Trophoblast cell (in vitro differentiated cells and primary cell): ENCODE measurements at regions not wholly inside any gene's neighbourhood (a gene's known extent, or its start where the extent isn't known, plus 50 kb on each side); places are given as distances from the start of the nearest gene placed in this dataset.

Source experiments
- DNase-seq, 2 donors: peaks; one replicate each; pipeline ENCODE4 v3.0.0-alpha.2; 2016
- H2AFZ ChIP-seq: 2 replicates; pipeline ENCODE4 v1.6.1; 2013; ENCODE audit warnings: low read length, moderate library complexity, mild to moderate bottlenecking; ENCODE audit not compliant: insufficient read depth, poor library complexity
- H2AK5ac ChIP-seq: 2 replicates; pipeline ENCODE4 v1.6.1; 2013; ENCODE audit warnings: mild to moderate bottlenecking, low read length
- H2BK120ac ChIP-seq: 2 replicates; pipeline ENCODE4 v1.6.1; 2013; ENCODE audit warnings: low read length, mild to moderate bottlenecking, moderate library complexity; ENCODE audit not compliant: insufficient read depth, poor library complexity
- H2BK12ac ChIP-seq: 2 replicates; pipeline ENCODE4 v1.6.1; 2013; ENCODE audit warnings: mild to moderate bottlenecking, low read length, moderate library complexity
- H2BK5ac ChIP-seq: 2 replicates; pipeline ENCODE4 v1.6.1; 2013; ENCODE audit warnings: low read length, low read depth, moderate library complexity, mild to moderate bottlenecking; ENCODE audit not compliant: poor library complexity
- H3K14ac ChIP-seq: 2 replicates; pipeline ENCODE4 v1.6.1; 2013; ENCODE audit warnings: mild to moderate bottlenecking, low read length
- H3K18ac ChIP-seq: 2 replicates; pipeline ENCODE4 v1.6.1; 2013; ENCODE audit warnings: mild to moderate bottlenecking, low read length
- H3K23ac ChIP-seq: 2 replicates; pipeline ENCODE4 v1.6.1; 2013; ENCODE audit warnings: low read length
- H3K27ac ChIP-seq: 2 replicates; pipeline ENCODE4 v1.5.1; 2013; ENCODE audit warnings: low read depth, mild to moderate bottlenecking, inconsistent platforms, low read length, moderate library complexity
- H3K27me3 ChIP-seq: 2 replicates; pipeline ENCODE4 v1.6.1; 2013; ENCODE audit warnings: inconsistent platforms, mild to moderate bottlenecking, low read length, moderate library complexity; ENCODE audit not compliant: insufficient read depth
- H3K36me3 ChIP-seq, 2 experiments: 1 replicate in 1 of 2; 2 replicates in 1 of 2; pipeline ENCODE4 v1.6.1; 2013; ENCODE audit warnings: low read length in 2 of 2, mild to moderate bottlenecking in 2 of 2, moderate library complexity in 1 of 2; ENCODE audit not compliant: insufficient read depth in 2 of 2, control insufficient read depth in 1 of 2
- H3K4ac ChIP-seq: 2 replicates; pipeline ENCODE4 v1.6.1; 2013; ENCODE audit warnings: low read depth, mild to moderate bottlenecking, low read length, moderate library complexity
- H3K4me1 ChIP-seq, 2 experiments: 1 replicate in 1 of 2; 2 replicates in 1 of 2; pipeline ENCODE4 v1.6.1; 2013; ENCODE audit warnings: low read length in 2 of 2, mild to moderate bottlenecking in 2 of 2, moderate library complexity in 1 of 2; ENCODE audit not compliant: insufficient read depth in 2 of 2, control insufficient read depth in 1 of 2
- H3K4me2 ChIP-seq: 2 replicates; pipeline ENCODE4 v1.6.1; 2013; ENCODE audit warnings: inconsistent platforms, mild to moderate bottlenecking, low read length, moderate library complexity
- H3K4me3 ChIP-seq: 2 replicates; pipeline ENCODE4 v1.5.1; 2013; ENCODE audit warnings: mild to moderate bottlenecking, low read depth, low read length, inconsistent platforms
- H3K79me1 ChIP-seq: one replicate; pipeline ENCODE4 v1.6.1; 2013; ENCODE audit warnings: low read length
- H3K79me2 ChIP-seq: 2 replicates; pipeline ENCODE4 v1.6.1; 2013; ENCODE audit warnings: low read length, mild to moderate bottlenecking; ENCODE audit not compliant: control insufficient read depth, insufficient read depth, poor library complexity
- H3K9ac ChIP-seq: 2 replicates; pipeline ENCODE4 v1.6.1; 2013; ENCODE audit warnings: mild to moderate bottlenecking, low read length
- H3K9me3 ChIP-seq: 2 replicates; pipeline ENCODE4 v1.6.1; 2013; ENCODE audit warnings: low read depth, mild to moderate bottlenecking, control low read depth, inconsistent platforms, low read length; ENCODE audit not compliant: insufficient read depth
- H4K12ac ChIP-seq: 2 replicates; pipeline ENCODE4 v1.6.1; 2013; ENCODE audit warnings: low read depth, mild to moderate bottlenecking, low read length, moderate library complexity
- H4K8ac ChIP-seq: 2 replicates; pipeline ENCODE4 v1.6.1; 2013; ENCODE audit warnings: low read depth, mild to moderate bottlenecking, low read length, moderate library complexity
- H4K91ac ChIP-seq: one replicate; pipeline ENCODE4 v1.6.1; 2013; ENCODE audit warnings: low read depth, mild to moderate bottlenecking, low read length, moderate library complexity
- WGBS: extraction: QIAGEN DNeasy Blood & Tissue Kit; methylation state at CpG from one replicate; pipeline ENCODE4 v1.1.7; 2013; ENCODE audit warnings: missing lambda C conversion rate; ENCODE audit not compliant: insufficient read length, insufficient coverage; ENCODE audit errors: extremely low coverage; 5-methylcytosine and 5-hydroxymethylcytosine counted together

GRCh38 chr5:39665328-39665727 lies 240.5 kb upstream of the DAB2 start:
- Histone ChIP-seq H3K27me3 (no peaks in the 10 kb centered on the region), H3K9me3 (no peaks in the 10 kb centered on the region), H2AK5ac (no peak overlapping the region), H2AFZ (no peak overlapping the region), H3K14ac (no peak overlapping the region), H3K79me2 (no peaks in the 10 kb centered on the region), H3K79me1 (peaks cover 3% of the 10 kb centered on the region), H2BK120ac (no peak overlapping the region), H3K4ac (no peak overlapping the region), H3K27ac (no peak overlapping the region), H4K91ac (peak overlapping the region; percentile 45), H3K36me3 (no peaks in the 10 kb centered on the region), H4K12ac (no peak overlapping the region), H2BK12ac (peak overlapping the region; percentile 71), H3K18ac (no peak overlapping the region), H3K4me2 (no peak overlapping the region), H3K23ac (no peak overlapping the region), H3K4me1 (peaks cover 2 to 5% of the 10 kb centered on the region in 2 experiments), H3K9ac (no peak overlapping the region), H4K8ac (no peak overlapping the region), H3K4me3 (no peak overlapping the region), H2BK5ac (no peak overlapping the region)
- WGBS = no CpG with 5 or more reads among the region's 23 CpGs
- no peak for DNase-seq

- Histone ChIP-seq H2AFZ (no peak overlapping the region), H3K14ac (no peak overlapping the region), H3K79me1 (no peaks in the 10 kb centered on the region), H4K8ac (no peak overlapping the region), H2BK5ac (no peak overlapping the region), H3K27me3 (no peaks in the 10 kb centered on the region), H2BK12ac (no peak overlapping the region), H3K79me2 (no peaks in the 10 kb centered on the region), H3K4me2 (no peak overlapping the region), H3K4ac (no peak overlapping the region), H3K36me3 (no peaks in the 10 kb centered on the region), H3K4me1 (peaks cover 2 to 5% of the 10 kb centered on the region in 2 experiments), H3K23ac (no peak overlapping the region), H2AK5ac (no peak overlapping the region), H3K4me3 (no peak overlapping the region), H2BK120ac (no peak overlapping the region), H3K27ac (no peak overlapping the region), H3K9ac (no peak overlapping the region), H4K12ac (no peak overlapping the region), H4K91ac (no peak overlapping the region), H3K18ac (no peak overlapping the region), H3K9me3 (no peaks in the 10 kb centered on the region)
- WGBS = no CpG with 5 or more reads among the region's 3 CpGs
- no peak for DNase-seq
These were observed 238.2 kb upstream of the DAB2 start for GRCh38 chr5:39662945-39663344.

- H4K8ac ChIP-seq = no peak overlapping the region
- H2AK5ac ChIP-seq = no peak overlapping the region
- H3K4me3 ChIP-seq = no peak overlapping the region
- H3K23ac ChIP-seq = no peak overlapping the region
- H2BK120ac ChIP-seq = no peak overlapping the region
- H3K14ac ChIP-seq = no peak overlapping the region
- no peak overlapping the region for H4K91ac ChIP-seq
- no peak overlapping the region for H4K12ac ChIP-seq
- no peak overlapping the region for H2BK5ac ChIP-seq
- peaks cover 2 to 5% of the 10 kb centered on the region in 2 experiments for H3K4me1 ChIP-seq
- no peak overlapping the region for H3K18ac ChIP-seq
- H3K27ac ChIP-seq = peak overlapping the region; percentile 23
- H3K9ac ChIP-seq = no peak overlapping the region
- H3K4me2 ChIP-seq = peak overlapping the region; percentile 38
- H2AFZ ChIP-seq = no peak overlapping the region
- H3K9me3 ChIP-seq = no peaks in the 10 kb centered on the region
- no peaks in the 10 kb centered on the region for H3K27me3 ChIP-seq
- H3K36me3 ChIP-seq = no peaks in the 10 kb centered on the region
- no peak overlapping the region for H2BK12ac ChIP-seq
- peak in 1 of 2 donors; percentile 50 for DNase-seq
- H3K79me2 ChIP-seq = no peaks in the 10 kb centered on the region
- no peak overlapping the region for H3K4ac ChIP-seq
- H3K79me1 ChIP-seq = no peaks in the 10 kb centered on the region
These were observed 236.4 kb upstream of the DAB2 start for GRCh38 chr5:39661026-39661779.

- H3K4me3 ChIP-seq = no peak overlapping the region
- WGBS = no CpG with 5 or more reads among the region's 1 CpG
- H4K8ac ChIP-seq = no peak overlapping the region
- H4K12ac ChIP-seq = no peak overlapping the region
- no peak overlapping the region for H2AFZ ChIP-seq
- no peak overlapping the region for H3K9ac ChIP-seq
- H3K23ac ChIP-seq = no peak overlapping the region
- no peaks in the 10 kb centered on the region for H3K9me3 ChIP-seq
- no peak overlapping the region for H2BK12ac ChIP-seq
- peaks cover 2 to 5% of the 10 kb centered on the region in 2 experiments for H3K4me1 ChIP-seq
- H3K27me3 ChIP-seq = no peaks in the 10 kb centered on the region
- H3K79me1 ChIP-seq = no peaks in the 10 kb centered on the region
- H3K79me2 ChIP-seq = no peaks in the 10 kb centered on the region
- H2AK5ac ChIP-seq = no peak overlapping the region
- no peak overlapping the region for H3K4ac ChIP-seq
- H3K4me2 ChIP-seq = no peak overlapping the region
- no peak for DNase-seq
- H3K36me3 ChIP-seq = no peaks in the 10 kb centered on the region
- no peak overlapping the region for H3K18ac ChIP-seq
- no peak overlapping the region for H3K14ac ChIP-seq
- H3K27ac ChIP-seq = no peak overlapping the region
- no peak overlapping the region for H2BK120ac ChIP-seq
- H4K91ac ChIP-seq = no peak overlapping the region
- H2BK5ac ChIP-seq = no peak overlapping the region
These were observed 235.2 kb upstream of the DAB2 start for GRCh38 chr5:39660020-39660419.
